ENCODE measurements at regions not wholly inside any gene's neighbourhood (a gene's known extent, or its start where the extent isn't known, plus 50 kb on each side); places are given as distances from the start of the nearest gene placed in this dataset.

DNA sequence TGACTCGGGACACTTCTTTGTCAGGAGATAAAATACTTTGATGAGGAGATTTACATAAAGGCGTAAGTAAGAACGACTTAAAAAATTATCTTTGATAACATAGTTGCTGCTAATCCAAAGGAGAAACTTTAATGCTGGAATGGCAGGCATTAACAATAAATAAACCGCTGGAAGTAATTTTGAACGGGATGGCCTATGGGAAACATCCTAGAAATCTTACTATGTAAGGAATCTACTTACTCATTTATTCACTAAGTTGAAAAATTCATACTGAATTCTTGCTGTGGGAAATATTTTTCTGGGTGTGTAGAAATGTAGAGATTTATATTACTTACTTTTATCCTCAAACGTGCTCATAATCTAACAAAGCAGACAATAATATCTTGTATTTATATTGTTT, 425.7 kb upstream of the ZFP42 start:
- TF ChIP-seq, protein P1, sequence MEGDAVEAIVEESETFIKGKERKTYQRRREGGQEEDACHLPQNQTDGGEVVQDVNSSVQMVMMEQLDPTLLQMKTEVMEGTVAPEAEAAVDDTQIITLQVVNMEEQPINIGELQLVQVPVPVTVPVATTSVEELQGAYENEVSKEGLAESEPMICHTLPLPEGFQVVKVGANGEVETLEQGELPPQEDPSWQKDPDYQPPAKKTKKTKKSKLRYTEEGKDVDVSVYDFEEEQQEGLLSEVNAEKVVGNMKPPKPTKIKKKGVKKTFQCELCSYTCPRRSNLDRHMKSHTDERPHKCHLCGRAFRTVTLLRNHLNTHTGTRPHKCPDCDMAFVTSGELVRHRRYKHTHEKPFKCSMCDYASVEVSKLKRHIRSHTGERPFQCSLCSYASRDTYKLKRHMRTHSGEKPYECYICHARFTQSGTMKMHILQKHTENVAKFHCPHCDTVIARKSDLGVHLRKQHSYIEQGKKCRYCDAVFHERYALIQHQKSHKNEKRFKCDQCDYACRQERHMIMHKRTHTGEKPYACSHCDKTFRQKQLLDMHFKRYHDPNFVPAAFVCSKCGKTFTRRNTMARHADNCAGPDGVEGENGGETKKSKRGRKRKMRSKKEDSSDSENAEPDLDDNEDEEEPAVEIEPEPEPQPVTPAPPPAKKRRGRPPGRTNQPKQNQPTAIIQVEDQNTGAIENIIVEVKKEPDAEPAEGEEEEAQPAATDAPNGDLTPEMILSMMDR (optimal IDR thresholded peaks at IDR 0.05 in 1 of 3, IDR thresholded peaks at IDR 0.05 in 1 of 3, conservative IDR thresholded peaks at IDR 0.05 in 1 of 3; ENCODE audit: extremely low read depth in 1 of 3, insufficient read depth in 2 of 3, low read length in 3 of 3) = no peak
- TF ChIP-seq EZH2 (IDR thresholded peaks at IDR 0.05; ENCODE audit: low read length) = no peak
